ENCODE measurements at regions not wholly inside any gene's neighbourhood (a gene's known extent, or its start where the extent isn't known, plus 50 kb on each side); places are given as distances from the start of the nearest gene placed in this dataset.

DNA sequence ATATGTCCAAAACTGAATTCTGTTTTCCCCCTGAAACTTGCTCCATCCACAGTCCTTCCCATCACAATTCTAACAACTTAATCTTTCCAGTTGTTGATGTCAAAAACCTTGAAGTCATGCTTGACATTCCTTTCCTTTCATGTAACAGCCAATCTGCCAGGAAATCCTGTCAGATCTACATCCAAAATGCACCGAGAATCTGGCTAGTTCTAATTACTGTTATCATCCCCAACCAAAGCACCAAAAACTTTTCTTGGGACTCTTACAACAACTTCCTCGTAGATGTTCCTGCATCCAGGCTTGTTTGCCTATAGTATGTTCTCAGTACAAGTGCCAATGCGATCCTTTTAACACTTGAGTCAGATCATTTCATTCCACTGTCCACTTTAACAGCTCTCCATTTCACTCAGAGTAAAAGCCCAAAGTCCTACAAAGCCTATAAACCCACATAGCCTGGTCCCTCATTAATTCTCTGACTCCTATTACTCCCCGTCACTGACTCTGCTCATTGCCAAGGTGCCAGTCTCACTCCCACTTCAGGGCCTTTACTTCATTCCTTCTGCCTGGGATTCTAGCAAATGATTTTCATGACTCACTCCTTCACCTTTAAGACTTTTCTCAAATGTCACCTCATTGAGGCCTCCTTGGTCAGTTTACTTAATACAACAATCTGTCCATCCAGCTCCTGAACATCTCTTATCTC is 493.2 kb upstream of the NFIA start:
- TF ChIP-seq, protein P1, sequence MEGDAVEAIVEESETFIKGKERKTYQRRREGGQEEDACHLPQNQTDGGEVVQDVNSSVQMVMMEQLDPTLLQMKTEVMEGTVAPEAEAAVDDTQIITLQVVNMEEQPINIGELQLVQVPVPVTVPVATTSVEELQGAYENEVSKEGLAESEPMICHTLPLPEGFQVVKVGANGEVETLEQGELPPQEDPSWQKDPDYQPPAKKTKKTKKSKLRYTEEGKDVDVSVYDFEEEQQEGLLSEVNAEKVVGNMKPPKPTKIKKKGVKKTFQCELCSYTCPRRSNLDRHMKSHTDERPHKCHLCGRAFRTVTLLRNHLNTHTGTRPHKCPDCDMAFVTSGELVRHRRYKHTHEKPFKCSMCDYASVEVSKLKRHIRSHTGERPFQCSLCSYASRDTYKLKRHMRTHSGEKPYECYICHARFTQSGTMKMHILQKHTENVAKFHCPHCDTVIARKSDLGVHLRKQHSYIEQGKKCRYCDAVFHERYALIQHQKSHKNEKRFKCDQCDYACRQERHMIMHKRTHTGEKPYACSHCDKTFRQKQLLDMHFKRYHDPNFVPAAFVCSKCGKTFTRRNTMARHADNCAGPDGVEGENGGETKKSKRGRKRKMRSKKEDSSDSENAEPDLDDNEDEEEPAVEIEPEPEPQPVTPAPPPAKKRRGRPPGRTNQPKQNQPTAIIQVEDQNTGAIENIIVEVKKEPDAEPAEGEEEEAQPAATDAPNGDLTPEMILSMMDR (IDR thresholded peaks at IDR 0.05; ENCODE audit: borderline replicate concordance, extremely low read depth, insufficient read depth): no peak
- Histone ChIP-seq H3K4me1 (ENCODE audit: control insufficient read depth in 2 of 3, insufficient read depth in 2 of 3, low read depth in 1 of 3, low read length in 3 of 3) (no peaks in the 10 kb centered on the region), H3K27me3 (ENCODE audit: control insufficient read depth, insufficient read depth, low read length) (no peaks in the 10 kb centered on the region), H3K9ac (ENCODE audit: low read length in 3 of 3) (no peak overlapping the region), H3K4me3 (ENCODE audit: low read length in 3 of 3) (no peak overlapping the region), H3K27ac (ENCODE audit: low read depth in 2 of 2, low read length in 2 of 2) (no peak overlapping the region), H3K9me3 (ENCODE audit: control insufficient read depth in 2 of 3, insufficient read depth in 1 of 3, low read length in 3 of 3) (peaks cover 0 to 2% (median 0%) of the 10 kb centered on the region in 3 donors), H3K36me3 (ENCODE audit: control insufficient read depth in 2 of 3, insufficient read depth in 3 of 3, low read length in 3 of 3) (no peaks in the 10 kb centered on the region)
- FAIRE-seq: no peak
- intact Hi-C loops (cut with DNase I): no loop called here
- DNase-seq: no peak

DNA sequence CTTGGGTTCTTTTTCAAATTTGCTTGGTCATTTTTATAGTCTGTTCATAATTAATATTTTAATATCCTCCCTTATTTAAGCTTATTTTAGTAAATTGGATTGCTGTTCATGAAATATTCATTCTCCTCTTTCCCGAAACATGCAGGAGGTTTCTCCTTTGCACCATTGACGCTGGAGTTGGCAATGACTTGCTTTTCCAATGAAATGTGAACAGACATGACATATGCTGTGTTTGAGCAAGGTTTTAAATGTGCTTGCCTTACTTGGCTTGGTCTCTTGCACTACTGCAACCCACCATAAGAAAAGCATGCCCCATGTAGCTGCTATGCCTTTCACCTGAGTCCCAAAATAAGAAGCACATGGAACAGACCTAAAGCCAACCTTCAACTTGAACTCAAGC is 498.0 kb upstream of the NFIA start:
- H3K4me1 ChIP-seq (ENCODE audit: control insufficient read depth in 2 of 3, insufficient read depth in 2 of 3, low read depth in 1 of 3, low read length in 3 of 3): no peaks in the 10 kb centered on the region
- DNase-seq (no peak), FAIRE-seq (no peak)
- no peak overlapping the region for H3K9ac ChIP-seq (ENCODE audit: low read length in 3 of 3)
- H3K27ac ChIP-seq (ENCODE audit: low read depth in 2 of 2, low read length in 2 of 2): no peak overlapping the region
- no peaks in the 10 kb centered on the region for H3K27me3 ChIP-seq (ENCODE audit: control insufficient read depth, insufficient read depth, low read length)
- peaks cover 0 to 5% (median 2%) of the 10 kb centered on the region in 3 donors for H3K9me3 ChIP-seq (ENCODE audit: control insufficient read depth in 2 of 3, insufficient read depth in 1 of 3, low read length in 3 of 3)
- no peak overlapping the region for H3K4me3 ChIP-seq (ENCODE audit: low read length in 3 of 3)
- H3K36me3 ChIP-seq (ENCODE audit: control insufficient read depth in 2 of 3, insufficient read depth in 3 of 3, low read length in 3 of 3): no peaks in the 10 kb centered on the region
- intact Hi-C loops (cut with DNase I): no loop called here
- TF ChIP-seq, protein P1 (IDR thresholded peaks at IDR 0.05; ENCODE audit: borderline replicate concordance, extremely low read depth, insufficient read depth): no peak

GRCh38 chr1:60583696-60584095 is 498.7 kb upstream of the NFIA start:
- intact Hi-C loops (cut with DNase I): no loop called here
- TF ChIP-seq, protein P1 (IDR thresholded peaks at IDR 0.05; ENCODE audit: borderline replicate concordance, extremely low read depth, insufficient read depth): no peak
- FAIRE-seq: no peak

More at GRCh38 chr1:60583696-60584095, 498.7 kb upstream of the NFIA start:
- Histone ChIP-seq H3K9me3 (ENCODE audit: control insufficient read depth in 2 of 3, insufficient read depth in 1 of 3, low read length in 3 of 3) (peaks cover 0 to 5% (median 2%) of the 10 kb centered on the region in 3 donors), H3K9ac (ENCODE audit: low read length in 3 of 3) (no peak overlapping the region), H3K27ac (ENCODE audit: low read depth in 2 of 2, low read length in 2 of 2) (no peak overlapping the region), H3K27me3 (ENCODE audit: control insufficient read depth, insufficient read depth, low read length) (no peaks in the 10 kb centered on the region), H3K36me3 (ENCODE audit: control insufficient read depth in 2 of 3, insufficient read depth in 3 of 3, low read length in 3 of 3) (no peaks in the 10 kb centered on the region), H3K4me3 (ENCODE audit: low read length in 3 of 3) (no peak overlapping the region), H3K4me1 (ENCODE audit: control insufficient read depth in 2 of 3, insufficient read depth in 2 of 3, low read depth in 1 of 3, low read length in 3 of 3) (no peaks in the 10 kb centered on the region)
- no peak for DNase-seq
